DOHH2 (cell line): ENCODE measurements at regions not wholly inside any gene's neighbourhood (a gene's known extent, or its start where the extent isn't known, plus 50 kb on each side); places are given as distances from the start of the nearest gene placed in this dataset.

ENCODE experiments used
- CTCF ChIP-seq: fragments of 200-600 bp; sonication (generic); IDR thresholded peaks from one replicate; pipeline ENCODE4 v1.5.1; 2014; ENCODE audit warnings: antibody characterized with exemption, mild to moderate bottlenecking, low read depth, low read length; ENCODE audit not compliant: poor library complexity, severe bottlenecking
- EZH2phosphoT487 ChIP-seq: fragments of 200-600 bp; sonication (generic); IDR thresholded peaks from 2 replicates; pipeline ENCODE4 v1.6.1; 2017; ENCODE audit warnings: borderline replicate concordance, mild to moderate bottlenecking, antibody characterized with exemption, low read length, moderate library complexity, mixed read lengths

GRCh38 chr6:147621961-147622360, 113.5 kb downstream of the SAMD5 start:
- TF ChIP-seq CTCF (no peak), EZH2phosphoT487 (no peak)
